Ovary (tissue), 7 donors: ENCODE measurements at regions not wholly inside any gene's neighbourhood (a gene's known extent, or its start where the extent isn't known, plus 50 kb on each side); places are given as distances from the start of the nearest gene placed in this dataset.

Experiments
- DNase-seq, 5 donors: peaks; one replicate each; pipeline ENCODE4 v3.0.0-alpha.2; 2019 to 2020
- H3K27ac ChIP-seq, 2 donors: fragments of 200-600 bp; one replicate each; pipeline versions ENCODE4 v1.5.1 to v1.8.0; 2019 to 2022
- H3K27me3 ChIP-seq: fragments of 200-600 bp; one replicate; pipeline ENCODE4 v1.8.0; 2022
- H3K36me3 ChIP-seq: fragments of 200-600 bp; sonication (generic); one replicate; pipeline ENCODE4 v1.5.1; 2019
- H3K4me1 ChIP-seq: one replicate; pipeline ENCODE4 v1.8.1; 2013; ENCODE audit warnings: mild to moderate bottlenecking, moderate library complexity; ENCODE audit not compliant: insufficient read depth
- H3K4me3 ChIP-seq: fragments of 200-600 bp; sonication (generic); one replicate; pipeline ENCODE4 v1.5.1; 2017
- H3K9me3 ChIP-seq, 2 donors: fragments of 200-600 bp in 1 of 2; sonication (generic) in 1 of 2; one replicate each; pipeline versions ENCODE4 v1.5.1 to v1.8.1; 2013 to 2019; ENCODE audit warnings: mild to moderate bottlenecking in 1 of 2, moderate library complexity in 1 of 2
- CTCF ChIP-seq, 3 donors: fragments of 450-650 bp in 2 of 3; fragments of 200-600 bp in 1 of 3; IDR thresholded peaks; one replicate each; pipeline versions ENCODE4 v1.5.1 to v1.8.0; 2016 to 2022; ENCODE audit warnings: antibody characterized with exemption in 3 of 3, mild to moderate bottlenecking in 1 of 3
- EP300 ChIP-seq: sonication (generic); formaldehyde crosslinking; IDR thresholded peaks from one replicate; pipeline ENCODE4 v1.6.1; 2017; ENCODE audit warnings: antibody characterized with exemption
- POLR2A ChIP-seq: fragments of 450-650 bp; IDR thresholded peaks from one replicate; pipeline ENCODE4 v1.6.1; 2017; ENCODE audit warnings: antibody characterized with exemption, mild to moderate bottlenecking, moderate library complexity
- WGBS, 3 donors: extraction: QIAGEN DNeasy Blood & Tissue Kit in 1 of 3; methylation state at CpG; one replicate each; pipeline versions ENCODE4 v1.1.5 to v1.1.7; 2013 to 2017; 5-methylcytosine and 5-hydroxymethylcytosine counted together
- intact Hi-C, 4 donors: fragments of 100-400 bp; cut with DNase I; formaldehyde crosslinking; loops; one replicate each; pipeline versions ENCODE4 v1.11.0 to v1.15.1; 2022 to 2023
- donor health status: DM: no; HTN: no; CAD: no; lungs with moderate emphysema.
- donor health status: DM: no; HTN: no; CAD: no.
- donor health status: Bipolar disorder and iron deficiency.
- donor health status: DM: no; HTN: no; CAD: no.
- donor health status: DM: yes; HTN: yes; CAD: no.

- 96 to 100% (median 99%) methylated on average over 1 of the region's 1 CpG for WGBS, 3 donors
- no peak for DNase-seq
- TF ChIP-seq POLR2A = no peak
- TF ChIP-seq CTCF (IDR thresholded peaks at IDR 0.05) = no peak
- no peak for TF ChIP-seq EP300
- no peak overlapping the region for H3K27ac ChIP-seq
- intact Hi-C loops = no loop called here
- H3K27me3 ChIP-seq = no peaks in the 10 kb centered on the region
- H3K4me1 ChIP-seq = no peaks in the 10 kb centered on the region
- H3K36me3 ChIP-seq = no peaks in the 10 kb centered on the region
- H3K9me3 ChIP-seq = no peaks in the 10 kb centered on the region
- H3K4me3 ChIP-seq = no peak overlapping the region
Measured at GRCh38 chr9:8139756-8140155, 340.2 kb upstream of the DMAC1 start.

- WGBS, 3 donors = 95 to 100% (median 100%) methylated on average over 1 of the region's 1 CpG
- intact Hi-C loops = no loop called here
- no peaks in the 10 kb centered on the region for H3K36me3 ChIP-seq
- H3K27ac ChIP-seq = no peak overlapping the region
- no peak for DNase-seq
- H3K27me3 ChIP-seq = no peaks in the 10 kb centered on the region
- no peaks in the 10 kb centered on the region for H3K4me1 ChIP-seq
- no peaks in the 10 kb centered on the region for H3K9me3 ChIP-seq
- H3K4me3 ChIP-seq = no peak overlapping the region
- TF ChIP-seq CTCF (IDR thresholded peaks at IDR 0.05) = no peak
- no peak for TF ChIP-seq POLR2A
Measured at GRCh38 chr9:8136477-8136876, 336.9 kb upstream of the DMAC1 start.

GRCh38 chr9:8134635-8135034 lies 335.1 kb upstream of the DMAC1 start:
- Histone ChIP-seq H3K27me3 (no peaks in the 10 kb centered on the region), H3K36me3 (no peaks in the 10 kb centered on the region), H3K9me3 (no peaks in the 10 kb centered on the region), H3K4me1 (no peaks in the 10 kb centered on the region), H3K4me3 (no peak overlapping the region), H3K27ac (no peak overlapping the region)
- intact Hi-C loops = no loop called here
- 74 to 86% (median 86%) methylated on average over 3 of the region's 3 CpGs for WGBS, 3 donors
- TF ChIP-seq EP300 = no peak
- TF ChIP-seq CTCF (IDR thresholded peaks at IDR 0.05) = no peak
- no peak for TF ChIP-seq POLR2A
- DNase-seq = no peak

GRCh38 chr9:8133606-8134005 lies 334.0 kb upstream of the DMAC1 start:
- no peaks in the 10 kb centered on the region for H3K36me3 ChIP-seq
- no peak overlapping the region for H3K4me3 ChIP-seq
- TF ChIP-seq EP300 (no peak), POLR2A (no peak), CTCF (IDR thresholded peaks at IDR 0.05) (no peak)
- no peak for DNase-seq
- 27 to 33% (median 31%) methylated on average over 2 of the region's 2 CpGs for WGBS, 3 donors
- H3K27ac ChIP-seq = no peak overlapping the region
- intact Hi-C loops = no loop called here
- no peaks in the 10 kb centered on the region for H3K9me3 ChIP-seq
- no peaks in the 10 kb centered on the region for H3K27me3 ChIP-seq
- no peaks in the 10 kb centered on the region for H3K4me1 ChIP-seq

GRCh38 chr9:8115570-8115969 lies 316.0 kb upstream of the DMAC1 start:
- intact Hi-C loops = no loop called here
- WGBS, 3 donors = 63 to 73% (median 68%) methylated on average over 1 of the region's 1 CpG
- H3K9me3 ChIP-seq = no peaks in the 10 kb centered on the region

More at GRCh38 chr9:8115570-8115969, 316.0 kb upstream of the DMAC1 start:
- no peak for TF ChIP-seq POLR2A
- no peak for TF ChIP-seq CTCF (IDR thresholded peaks at IDR 0.05)
- TF ChIP-seq EP300 = no peak
- H3K4me1 ChIP-seq = peaks cover 5% of the 10 kb centered on the region
- no peaks in the 10 kb centered on the region for H3K36me3 ChIP-seq
- DNase-seq = no peak
- no peak overlapping the region for H3K4me3 ChIP-seq
- no peak overlapping the region for H3K27ac ChIP-seq
- H3K27me3 ChIP-seq = no peaks in the 10 kb centered on the region
